ENCODE measurements at regions not wholly inside any gene's neighbourhood (a gene's known extent, or its start where the extent isn't known, plus 50 kb on each side); places are given as distances from the start of the nearest gene placed in this dataset.

GRCh38 chr2:150782613-150783012 is 295.1 kb upstream of the RND3 start:
- Histone ChIP-seq H3K4me1 (ENCODE audit: control insufficient read depth in 4 of 4, insufficient read depth in 4 of 4, low read length in 3 of 4) (no peaks in the 10 kb centered on the region), H3K9me3 (ENCODE audit: control insufficient read depth in 4 of 4, low read length in 3 of 4) (no peaks in the 10 kb centered on the region), H3K9ac (ENCODE audit: low read depth in 1 of 2, low read length in 2 of 2) (no peak overlapping the region), H3K27ac (ENCODE audit: low read depth in 1 of 2, low read length in 2 of 2) (no peak overlapping the region), H3K27me3 (ENCODE audit: control insufficient read depth in 4 of 4, insufficient read depth in 4 of 4, low read length in 3 of 4) (no peaks in the 10 kb centered on the region), H3K4me3 (ENCODE audit: low read depth in 1 of 3, low read length in 3 of 3) (no peak overlapping the region), H3K36me3 (ENCODE audit: control insufficient read depth in 4 of 4, insufficient read depth in 3 of 4, low read depth in 1 of 4, low read length in 3 of 4) (no peaks in the 10 kb centered on the region)
- TF ChIP-seq CTCF (IDR thresholded peaks at IDR 0.05; ENCODE audit: low read depth, low read length, missing input control) = no peak
- TF ChIP-seq TAF1 (conservative IDR thresholded peaks at IDR 0.05) = no peak
- TF ChIP-seq HNF4G (IDR thresholded peaks at IDR 0.05) = no peak
- WGBS = 96% methylated on average over 3 of the region's 3 CpGs
- DNase-seq (ENCODE audit: low spot score) = no peak

- Histone ChIP-seq H3K9me3 (ENCODE audit: control insufficient read depth in 4 of 4, low read length in 3 of 4) (no peaks in the 10 kb centered on the region), H3K27me3 (ENCODE audit: control insufficient read depth in 4 of 4, insufficient read depth in 4 of 4, low read length in 3 of 4) (no peaks in the 10 kb centered on the region), H3K4me3 (ENCODE audit: low read depth in 1 of 3, low read length in 3 of 3) (no peak overlapping the region), H3K9ac (ENCODE audit: low read depth in 1 of 2, low read length in 2 of 2) (no peak overlapping the region), H3K27ac (ENCODE audit: low read depth in 1 of 2, low read length in 2 of 2) (no peak overlapping the region), H3K36me3 (ENCODE audit: control insufficient read depth in 4 of 4, insufficient read depth in 3 of 4, low read depth in 1 of 4, low read length in 3 of 4) (no peaks in the 10 kb centered on the region), H3K4me1 (ENCODE audit: control insufficient read depth in 4 of 4, insufficient read depth in 4 of 4, low read length in 3 of 4) (no peaks in the 10 kb centered on the region)
- WGBS = 90% methylated on average over 7 of the region's 7 CpGs
- no peak for DNase-seq (ENCODE audit: low spot score)
- TF ChIP-seq REST (IDR thresholded peaks at IDR 0.05) (no peak), CTCF (IDR thresholded peaks at IDR 0.05; ENCODE audit: low read depth, low read length, missing input control) (no peak), ATF3 (IDR thresholded peaks at IDR 0.05) (no peak), SP1 (IDR thresholded peaks at IDR 0.05) (no peak), MAX (IDR thresholded peaks at IDR 0.05) (no peak)
Measured at GRCh38 chr2:150781142-150781541, 293.7 kb upstream of the RND3 start.

- Histone ChIP-seq H3K4me3 (ENCODE audit: low read depth in 1 of 3, low read length in 3 of 3) (no peak overlapping the region), H3K9ac (ENCODE audit: low read depth in 1 of 2, low read length in 2 of 2) (no peak overlapping the region), H3K27ac (ENCODE audit: low read depth in 1 of 2, low read length in 2 of 2) (no peak overlapping the region), H3K9me3 (ENCODE audit: control insufficient read depth in 4 of 4, low read length in 3 of 4) (no peaks in the 10 kb centered on the region), H3K4me1 (ENCODE audit: control insufficient read depth in 4 of 4, insufficient read depth in 4 of 4, low read length in 3 of 4) (no peaks in the 10 kb centered on the region), H3K36me3 (ENCODE audit: control insufficient read depth in 4 of 4, insufficient read depth in 3 of 4, low read depth in 1 of 4, low read length in 3 of 4) (no peaks in the 10 kb centered on the region), H3K27me3 (ENCODE audit: control insufficient read depth in 4 of 4, insufficient read depth in 4 of 4, low read length in 3 of 4) (no peaks in the 10 kb centered on the region)
- TF ChIP-seq FOXA1 (IDR thresholded peaks at IDR 0.05) (no peak), NR2F2 (IDR thresholded peaks at IDR 0.05) (peak; percentile 98)
- no peak for DNase-seq (ENCODE audit: low spot score)
- WGBS = 62% methylated on average over 1 of the region's 1 CpG
Measured at GRCh38 chr2:150778828-150779227, 291.4 kb upstream of the RND3 start.

Measured in liver (tissue), 8 donors.